SJCRH30 (cell line): ENCODE measurements at regions not wholly inside any gene's neighbourhood (a gene's known extent, or its start where the extent isn't known, plus 50 kb on each side); places are given as distances from the start of the nearest gene placed in this dataset.

ENCODE experiments used
- DNase-seq, 2 experiments: peaks; one replicate each; pipeline ENCODE4 v3.0.0-alpha.2; 2015 to 2020
- H3K27ac ChIP-seq: fragments of 250-450 bp; sonication (Bioruptor Pico); 2 replicates; pipeline ENCODE4 v1.5.1; 2020; ENCODE audit warnings: mild to moderate bottlenecking, moderate library complexity
- H3K27me3 ChIP-seq: fragments of 250-450 bp; sonication (Bioruptor Pico); 2 replicates; pipeline ENCODE4 v1.5.1; 2020; ENCODE audit warnings: mild to moderate bottlenecking, moderate library complexity
- H3K36me3 ChIP-seq: fragments of 250-450 bp; sonication (Bioruptor Pico); 2 replicates; pipeline ENCODE4 v1.5.1; 2020; ENCODE audit warnings: mild to moderate bottlenecking, moderate library complexity
- H3K4me1 ChIP-seq: fragments of 250-450 bp; sonication (Bioruptor Pico); 2 replicates; pipeline ENCODE4 v1.5.1; 2020; ENCODE audit warnings: mild to moderate bottlenecking, moderate library complexity
- H3K4me3 ChIP-seq: fragments of 250-450 bp; sonication (Bioruptor Pico); 2 replicates; pipeline ENCODE4 v1.5.1; 2020; ENCODE audit warnings: mild to moderate bottlenecking, moderate library complexity
- H3K9me3 ChIP-seq: fragments of 250-450 bp; sonication (Bioruptor Pico); replicated peaks from 2 replicates; pipeline ENCODE4 v1.5.1; 2020; ENCODE audit warnings: mild to moderate bottlenecking, moderate library complexity

DNA sequence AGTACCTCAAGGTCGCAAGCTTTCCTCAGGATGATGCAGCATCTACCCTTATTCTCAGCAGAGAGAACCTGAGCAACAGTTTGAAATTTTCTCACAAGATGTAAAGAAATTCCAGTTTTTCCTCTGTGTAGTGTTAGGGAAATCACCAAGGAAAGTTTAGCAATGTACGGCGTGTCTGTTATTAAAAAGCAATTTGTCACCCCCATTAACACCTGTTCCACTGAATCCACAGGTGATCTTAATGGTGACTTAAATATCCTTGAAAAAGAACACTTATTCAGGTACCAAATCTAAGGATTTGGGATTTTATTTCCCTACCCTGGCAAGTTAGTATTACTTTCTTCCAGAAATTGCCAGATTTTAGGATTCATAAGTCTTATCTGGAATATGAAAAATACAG is 77.9 kb upstream of the ATP10B start:
- no peak for DNase-seq
- Histone ChIP-seq H3K4me3 (no peak overlapping the region), H3K4me1 (peaks cover 6% of the 10 kb centered on the region; the same call in 1 of the 2 replicates), H3K9me3 (no peaks in the 10 kb centered on the region), H3K27me3 (no peaks in the 10 kb centered on the region), H3K27ac (no peak overlapping the region), H3K36me3 (no peaks in the 10 kb centered on the region)

DNA sequence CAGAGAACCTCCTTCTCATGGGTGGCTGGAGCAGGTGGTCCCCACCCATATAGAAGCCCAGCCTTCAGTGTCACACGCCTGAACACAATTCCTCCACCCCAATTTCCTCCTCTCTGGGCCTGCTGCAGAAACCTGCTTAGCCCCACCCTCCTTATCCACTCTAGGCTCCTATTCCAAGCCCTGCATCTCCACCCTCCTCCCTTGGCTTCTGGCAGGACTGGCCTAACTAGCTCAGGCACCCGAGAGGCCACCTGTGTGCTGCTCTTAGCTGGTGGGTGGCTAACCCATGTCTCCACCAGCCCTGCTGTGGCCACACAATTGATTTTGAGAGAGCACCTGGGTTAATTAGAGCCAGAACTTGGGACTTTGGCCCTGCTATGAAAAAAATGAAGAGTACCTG is 77.3 kb upstream of the ATP10B start:
- H3K36me3 ChIP-seq = no peaks in the 10 kb centered on the region
- no peak overlapping the region for H3K27ac ChIP-seq
- H3K4me3 ChIP-seq = no peak overlapping the region
- H3K9me3 ChIP-seq = no peaks in the 10 kb centered on the region
- no peaks in the 10 kb centered on the region for H3K27me3 ChIP-seq
- H3K4me1 ChIP-seq = peaks cover 6% of the 10 kb centered on the region; the same call in 1 of the 2 replicates
- no peak for DNase-seq

DNA sequence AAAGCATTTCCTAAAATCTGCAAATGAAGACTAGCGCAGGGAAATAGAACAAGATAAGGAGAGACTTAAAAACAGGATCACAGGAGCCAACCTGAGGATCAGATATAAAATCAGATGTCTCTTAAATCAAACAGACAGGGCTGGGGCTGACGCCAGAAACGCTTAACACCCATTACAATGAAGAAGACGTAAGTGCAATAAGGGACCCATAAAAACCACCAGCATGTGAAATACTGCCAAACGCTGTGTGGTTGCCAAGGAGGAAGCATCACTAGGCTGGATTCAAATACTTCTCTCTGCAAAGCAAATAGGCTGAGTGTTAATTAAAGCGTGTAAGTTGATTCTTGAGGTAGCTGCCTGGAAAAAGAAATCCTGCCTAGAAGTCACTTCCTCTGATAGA is 74.4 kb upstream of the ATP10B start:
- H3K27ac ChIP-seq = no peak overlapping the region
- no peak for DNase-seq
- H3K27me3 ChIP-seq = no peaks in the 10 kb centered on the region
- H3K4me1 ChIP-seq = peaks cover 6% of the 10 kb centered on the region; the same call in 1 of the 2 replicates
- H3K9me3 ChIP-seq = no peaks in the 10 kb centered on the region
- H3K36me3 ChIP-seq = no peaks in the 10 kb centered on the region
- no peak overlapping the region for H3K4me3 ChIP-seq

DNA sequence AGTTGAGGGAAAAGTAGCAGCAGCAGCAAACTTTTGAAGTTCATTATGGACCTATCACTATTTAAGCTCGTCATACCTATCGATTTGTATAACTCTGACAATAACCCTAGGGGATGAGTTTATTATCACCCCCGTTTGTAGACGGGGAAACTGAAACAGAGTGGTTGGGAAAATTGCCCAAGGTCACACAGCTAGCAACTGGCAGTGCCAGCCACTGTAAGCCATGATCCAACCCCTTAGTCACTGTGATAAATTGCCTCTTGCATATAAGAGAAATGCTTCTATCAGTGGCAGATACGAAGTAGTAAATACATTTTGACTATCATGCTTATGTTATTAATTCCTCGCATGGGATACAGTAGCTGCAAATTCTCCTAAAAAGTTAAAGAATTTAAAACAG is 73.3 kb upstream of the ATP10B start:
- H3K4me3 ChIP-seq = no peak overlapping the region
- no peak overlapping the region for H3K27ac ChIP-seq
- H3K9me3 ChIP-seq = no peaks in the 10 kb centered on the region
- H3K4me1 ChIP-seq = peaks cover 4% of the 10 kb centered on the region; the same call in 1 of the 2 replicates
- H3K36me3 ChIP-seq = no peaks in the 10 kb centered on the region
- H3K27me3 ChIP-seq = no peaks in the 10 kb centered on the region
- DNase-seq = no peak

DNA sequence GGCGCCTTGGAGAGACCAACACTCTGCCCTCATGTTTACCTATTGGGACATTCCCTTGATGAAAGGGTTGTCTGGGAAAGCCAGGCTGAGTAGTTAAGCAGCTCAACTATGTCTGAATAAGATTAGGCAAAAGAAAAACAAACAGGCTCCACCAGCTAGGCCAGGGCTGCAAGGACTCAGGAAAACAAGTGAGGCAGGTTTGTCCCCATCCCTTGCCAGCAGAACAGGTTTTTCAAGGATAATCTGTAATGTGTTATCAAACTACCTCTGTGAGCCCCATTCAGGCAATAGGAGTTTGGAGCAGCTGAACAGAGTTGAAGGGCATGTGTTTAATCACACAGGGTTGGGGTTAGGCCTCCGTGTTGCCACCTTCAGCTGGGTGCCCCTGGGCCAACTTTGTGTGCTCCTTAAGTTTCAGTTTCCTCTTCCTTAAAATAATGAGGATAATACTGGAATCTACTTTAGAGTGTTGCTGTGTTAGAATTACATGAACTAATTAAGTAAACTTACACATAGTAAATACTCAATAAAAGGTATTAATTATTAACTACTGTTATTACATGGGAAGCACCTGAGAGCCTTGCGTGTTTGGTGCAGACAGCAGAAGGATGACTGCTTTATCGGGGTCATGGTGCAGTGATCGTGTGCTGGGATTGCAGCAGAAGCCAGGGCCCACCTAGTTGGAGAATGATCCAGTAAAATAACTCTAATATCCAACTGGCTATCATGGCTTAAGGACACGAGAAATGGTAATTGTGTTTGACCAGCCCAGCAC is 72.1 kb upstream of the ATP10B start:
- DNase-seq = no peak
- Histone ChIP-seq H3K9me3 (no peaks in the 10 kb centered on the region), H3K27ac (no peak overlapping the region), H3K4me3 (no peak overlapping the region), H3K27me3 (no peaks in the 10 kb centered on the region), H3K4me1 (no peaks in the 10 kb centered on the region), H3K36me3 (no peaks in the 10 kb centered on the region)

DNA sequence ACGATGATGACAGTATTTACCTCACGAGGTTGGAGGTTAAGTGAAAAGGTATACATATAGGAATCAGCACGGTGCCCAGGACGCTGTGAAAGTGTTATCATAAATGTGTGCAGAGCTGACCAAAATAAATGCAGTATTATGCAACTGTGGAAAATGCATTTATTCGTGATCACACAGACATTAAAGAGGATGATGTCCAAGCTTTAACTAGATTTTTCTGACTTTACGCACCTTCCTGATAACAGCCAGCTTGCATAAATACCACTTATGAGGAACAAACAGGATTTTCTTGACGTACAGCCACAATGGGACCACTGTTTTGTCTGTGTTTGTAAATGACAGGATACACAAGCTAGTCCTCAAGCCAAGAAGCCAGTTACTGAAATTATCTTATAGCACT is 71.4 kb upstream of the ATP10B start:
- Histone ChIP-seq H3K36me3 (no peaks in the 10 kb centered on the region), H3K4me1 (no peaks in the 10 kb centered on the region), H3K27me3 (no peaks in the 10 kb centered on the region), H3K27ac (no peak overlapping the region), H3K4me3 (no peak overlapping the region), H3K9me3 (no peaks in the 10 kb centered on the region)
- DNase-seq = no peak

DNA sequence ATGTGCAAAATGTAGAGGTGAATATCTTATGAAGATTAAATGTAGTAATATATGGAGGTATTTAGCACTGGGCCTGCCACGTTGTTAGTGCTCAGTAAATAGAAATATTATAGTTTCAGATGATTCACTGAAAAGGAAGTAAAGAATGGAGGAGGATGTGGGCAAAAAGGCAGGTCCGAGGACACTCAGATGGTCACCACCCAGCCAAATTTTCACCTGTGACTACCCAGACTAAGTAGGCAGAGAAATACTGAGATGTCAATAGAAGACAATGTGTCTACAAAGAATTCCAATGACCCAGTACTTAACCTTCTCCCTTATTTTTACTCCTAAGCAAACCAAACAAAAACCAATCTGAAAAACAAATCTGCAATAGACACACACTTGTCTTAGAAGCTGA is 70.3 kb upstream of the ATP10B start:
- Histone ChIP-seq H3K27ac (no peak overlapping the region), H3K9me3 (no peaks in the 10 kb centered on the region), H3K4me1 (no peaks in the 10 kb centered on the region), H3K27me3 (no peaks in the 10 kb centered on the region), H3K36me3 (no peaks in the 10 kb centered on the region), H3K4me3 (no peak overlapping the region)
- no peak for DNase-seq

DNA sequence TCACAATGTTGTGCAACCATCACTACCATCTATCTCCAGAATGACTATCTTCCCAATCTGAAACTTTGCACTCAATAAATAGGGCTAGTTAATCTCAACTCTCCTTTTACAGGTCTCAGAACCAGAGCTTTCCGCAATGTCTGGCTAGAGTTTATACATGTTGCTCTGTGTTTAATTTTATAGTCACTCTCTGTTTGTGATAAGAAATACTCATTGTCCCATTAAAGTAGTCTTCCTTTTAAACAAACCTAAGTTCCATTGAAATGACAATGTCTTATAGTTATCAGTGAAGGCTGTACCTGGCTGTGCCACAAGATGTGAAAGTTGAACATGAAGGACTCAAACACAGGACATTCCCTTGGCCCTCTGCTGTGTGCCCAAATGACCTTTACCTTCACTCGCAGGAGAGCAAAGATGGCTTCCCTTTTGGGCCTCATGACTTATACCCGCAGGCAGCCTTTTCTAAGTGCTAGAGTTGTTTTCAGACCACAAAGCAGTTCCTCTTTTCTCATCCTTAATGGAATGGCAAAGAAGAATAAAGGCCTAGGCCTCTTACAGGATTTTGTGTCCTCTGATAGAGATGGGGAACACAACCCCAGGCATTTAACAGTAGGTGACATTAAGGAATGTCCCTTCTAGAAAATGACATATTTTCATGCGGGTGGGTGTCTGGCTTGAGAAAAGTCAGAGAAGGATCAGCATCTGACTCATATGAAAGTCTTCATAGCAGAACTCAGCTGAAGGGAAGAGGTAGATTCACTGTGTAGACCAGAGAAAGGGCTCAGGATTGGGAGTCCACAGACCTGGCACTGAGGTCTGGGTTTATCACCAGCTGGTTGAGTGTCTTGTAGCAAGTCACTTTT is 69.6 kb upstream of the ATP10B start:
- H3K4me3 ChIP-seq = no peak overlapping the region
- no peaks in the 10 kb centered on the region for H3K4me1 ChIP-seq
- no peak overlapping the region for H3K27ac ChIP-seq
- no peaks in the 10 kb centered on the region for H3K27me3 ChIP-seq
- no peaks in the 10 kb centered on the region for H3K9me3 ChIP-seq
- no peak for DNase-seq
- H3K36me3 ChIP-seq = no peaks in the 10 kb centered on the region

DNA sequence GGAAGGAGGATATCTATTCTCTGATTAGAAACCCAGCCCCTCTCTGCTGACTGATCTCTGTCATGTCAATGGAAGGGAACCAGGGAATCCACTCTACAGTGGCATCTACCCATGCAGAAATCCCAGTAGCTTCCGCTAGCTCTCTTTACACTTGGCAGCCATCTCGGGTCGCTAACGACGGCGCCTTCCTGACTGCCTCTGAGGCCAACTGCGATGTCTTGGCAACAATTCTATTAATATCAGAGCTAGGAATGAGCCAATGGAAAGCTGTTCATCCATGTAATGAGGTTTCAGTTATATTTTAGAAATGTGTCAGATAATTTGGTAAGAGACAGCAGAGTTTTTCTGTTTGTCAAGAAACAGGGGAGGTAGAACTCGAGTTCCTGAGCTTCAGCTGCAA is 67.6 kb upstream of the ATP10B start:
- Histone ChIP-seq H3K9me3 (no peaks in the 10 kb centered on the region), H3K27ac (no peak overlapping the region), H3K4me1 (no peaks in the 10 kb centered on the region), H3K27me3 (no peaks in the 10 kb centered on the region), H3K36me3 (no peaks in the 10 kb centered on the region), H3K4me3 (no peak overlapping the region)
- DNase-seq = no peak

DNA sequence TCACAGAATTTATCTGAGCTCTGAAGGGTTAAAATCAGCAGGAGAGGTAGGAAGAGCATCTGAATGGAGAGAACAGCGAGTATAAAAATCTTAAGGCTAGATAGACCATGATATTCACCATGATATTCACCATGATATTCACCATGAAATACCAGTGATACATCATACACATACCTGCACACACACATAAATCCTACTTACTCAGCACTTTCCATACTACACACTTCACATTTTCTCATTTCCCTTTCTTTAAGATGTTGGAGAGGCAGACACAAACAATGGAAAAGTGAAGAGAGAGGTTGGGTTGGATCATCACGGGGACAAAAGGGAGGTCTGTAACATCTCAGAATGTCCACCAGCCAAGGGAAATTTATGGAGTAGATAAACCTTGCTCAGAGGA is 66.4 kb upstream of the ATP10B start:
- Histone ChIP-seq H3K36me3 (no peaks in the 10 kb centered on the region), H3K27ac (no peak overlapping the region), H3K4me1 (no peaks in the 10 kb centered on the region), H3K9me3 (no peaks in the 10 kb centered on the region), H3K27me3 (no peaks in the 10 kb centered on the region), H3K4me3 (no peak overlapping the region)
- DNase-seq = no peak

DNA sequence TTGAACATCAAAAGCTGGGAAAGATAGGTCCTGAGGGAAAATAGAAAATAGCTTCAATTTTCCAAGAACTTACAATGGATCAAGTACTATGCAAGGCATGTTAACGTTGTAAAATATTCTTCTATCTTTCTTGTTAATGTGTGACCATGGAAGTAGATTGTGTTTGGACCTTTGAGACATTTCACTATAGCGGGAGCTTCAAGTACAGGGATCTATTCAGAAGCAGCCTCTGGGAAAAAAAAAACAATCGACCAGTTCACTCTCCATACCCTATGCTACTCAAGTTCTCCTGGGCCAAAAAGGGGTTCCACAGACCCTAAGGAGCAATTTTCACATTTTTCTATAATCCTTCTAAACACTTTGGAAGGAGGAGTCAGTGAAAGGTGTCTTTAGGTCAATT is 54.1 kb upstream of the ATP10B start:
- Histone ChIP-seq H3K27me3 (no peaks in the 10 kb centered on the region), H3K27ac (no peak overlapping the region)

DNA sequence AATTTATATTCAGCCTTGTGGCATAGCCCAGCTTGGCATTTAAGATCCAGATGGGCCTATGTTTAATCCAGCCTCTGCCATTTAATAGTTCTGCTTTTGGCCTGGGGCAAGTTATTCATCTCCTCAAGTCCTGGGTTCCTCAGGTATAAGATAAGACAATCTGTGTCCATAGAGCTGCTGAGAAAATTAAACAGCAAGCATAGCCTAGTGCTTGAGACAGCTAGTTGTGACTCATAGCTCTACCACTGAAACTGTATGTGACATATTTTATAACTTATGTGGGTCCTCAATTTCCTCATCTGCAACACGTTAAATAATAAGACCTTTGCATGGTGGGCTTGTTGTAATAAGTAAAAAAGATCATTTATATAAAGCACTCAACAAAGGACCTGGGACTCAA is 53.3 kb upstream of the ATP10B start:
- H3K4me1 ChIP-seq = no peaks in the 10 kb centered on the region
- H3K36me3 ChIP-seq = no peaks in the 10 kb centered on the region
- no peak for DNase-seq
- H3K4me3 ChIP-seq = no peak overlapping the region
- no peaks in the 10 kb centered on the region for H3K9me3 ChIP-seq
- H3K27me3 ChIP-seq = no peaks in the 10 kb centered on the region
- H3K27ac ChIP-seq = no peak overlapping the region

More for the DNA sequence above, 54.1 kb upstream of the ATP10B start:
- Histone ChIP-seq H3K4me3 (no peak overlapping the region), H3K9me3 (no peaks in the 10 kb centered on the region), H3K4me1 (no peaks in the 10 kb centered on the region), H3K36me3 (no peaks in the 10 kb centered on the region)
- no peak for DNase-seq

DNA sequence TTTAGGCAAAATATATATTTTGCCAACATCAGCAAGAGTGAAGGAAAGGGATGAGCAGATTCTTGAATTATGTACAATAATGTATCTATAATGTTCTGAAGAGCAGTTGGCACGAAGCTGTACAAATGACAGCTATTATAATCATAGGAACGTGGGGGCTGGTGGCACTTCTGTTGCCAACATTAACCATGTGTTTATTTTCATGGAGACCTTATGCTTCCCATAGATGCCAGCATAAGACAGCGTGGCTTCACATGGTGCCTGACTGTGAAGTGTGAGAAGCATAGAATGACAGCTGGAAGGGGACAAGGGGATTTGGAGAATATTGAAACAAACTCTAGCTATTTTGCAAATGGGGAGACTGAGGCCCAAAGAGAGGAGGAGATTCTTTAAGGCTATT is 52.6 kb upstream of the ATP10B start:
- no peak for DNase-seq
- Histone ChIP-seq H3K27ac (no peak overlapping the region), H3K9me3 (no peaks in the 10 kb centered on the region), H3K4me1 (no peaks in the 10 kb centered on the region), H3K4me3 (no peak overlapping the region), H3K36me3 (no peaks in the 10 kb centered on the region), H3K27me3 (no peaks in the 10 kb centered on the region)

DNA sequence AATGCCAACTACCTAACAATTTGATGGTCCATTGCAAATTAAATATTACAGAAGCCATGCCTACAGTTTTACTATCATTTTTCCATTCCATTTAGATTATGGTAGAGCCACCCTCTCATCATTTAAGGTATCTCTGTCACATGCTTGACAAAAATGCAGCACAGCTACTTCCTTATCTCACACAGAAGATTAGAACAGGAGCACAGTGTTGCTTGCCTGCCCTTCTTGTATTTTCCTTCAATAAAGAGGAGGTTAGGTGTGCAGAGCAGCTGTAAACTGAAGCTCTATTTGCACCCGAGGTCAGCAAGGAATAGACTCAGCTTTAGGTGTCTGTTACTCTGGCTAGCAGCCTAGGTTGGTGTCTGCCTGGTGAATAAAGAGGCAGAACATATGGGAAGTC is 51.5 kb upstream of the ATP10B start:
- DNase-seq = no peak
- no peaks in the 10 kb centered on the region for H3K4me1 ChIP-seq
- H3K27me3 ChIP-seq = no peaks in the 10 kb centered on the region
- no peak overlapping the region for H3K4me3 ChIP-seq
- no peak overlapping the region for H3K27ac ChIP-seq
- no peaks in the 10 kb centered on the region for H3K36me3 ChIP-seq
- H3K9me3 ChIP-seq = no peaks in the 10 kb centered on the region

DNA sequence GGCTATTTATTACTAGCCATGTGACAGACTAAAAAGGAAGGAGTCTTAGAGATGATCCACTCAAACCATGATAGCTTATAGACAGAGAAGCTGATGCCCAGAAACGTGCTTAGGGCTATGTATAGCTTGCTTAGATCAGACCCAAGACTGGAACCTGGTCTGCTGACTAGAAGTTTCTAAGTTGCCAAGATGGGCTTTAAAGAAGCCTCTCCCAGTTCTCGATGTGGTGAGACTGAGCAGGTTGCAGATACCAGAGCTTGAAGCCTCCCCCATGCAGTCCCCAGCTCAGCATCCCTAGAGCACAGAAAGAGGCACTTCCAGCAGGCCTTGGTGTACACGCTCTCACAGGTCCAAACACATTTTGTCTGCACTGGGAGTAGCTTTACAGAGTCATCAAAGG is 51.1 kb upstream of the ATP10B start:
- DNase-seq = no peak
- no peaks in the 10 kb centered on the region for H3K9me3 ChIP-seq
- no peak overlapping the region for H3K4me3 ChIP-seq
- H3K4me1 ChIP-seq = no peaks in the 10 kb centered on the region
- no peak overlapping the region for H3K27ac ChIP-seq
- H3K36me3 ChIP-seq = no peaks in the 10 kb centered on the region
- no peaks in the 10 kb centered on the region for H3K27me3 ChIP-seq
